HepG2 (cell line): ENCODE measurements at regions not wholly inside any gene's neighbourhood (a gene's known extent, or its start where the extent isn't known, plus 50 kb on each side); places are given as distances from the start of the nearest gene placed in this dataset.

ENCODE experiments used
- ATAC-seq: fragments of 200-7000 bp; cut with Tn5 transposase; 3 replicates; pipeline ENCODE4 v1.9.1; 2020; ENCODE audit warnings: mild to moderate bottlenecking, moderate library complexity
- BruUV-seq: library from RNA; stranded (reverse); fragments of 400-500 nt; replicated peaks from 2 replicates; lab custom pipeline; 2021; lab: Mats Ljungman, UMichigan
- CTCF ChIA-PET: fragments of 300-600 bp; formaldehyde crosslinking; extraction: SDS; loops from one replicate; lab custom pipeline; 2021; ENCODE audit warnings: low total read pairs, inconsistent platforms, low intra/inter-chr PET ratio; lab: Yijun Ruan, JAX
- POLR2A ChIA-PET: fragments of 350-600 bp; sonication (Branson Sonifier 250); formaldehyde crosslinking; loops from one replicate; lab custom pipeline; 2020; ENCODE audit warnings: antibody characterized with exemption, inconsistent platforms; lab: Yijun Ruan, JAX
- DNase-seq: peaks from one replicate; pipeline ENCODE4 v3.0.0-alpha.2; 2015; ENCODE audit warnings: low spot score
- FAIRE-seq: peaks from 3 replicates; lab custom pipeline; 2011; peaks lifted over from hg19 to GRCh38; lab: Jason Lieb, UNC
- H2AFZ ChIP-seq: one replicate; pipeline ENCODE4 v1.6.1; 2011; ENCODE audit warnings: low read length, inconsistent platforms
- H3K27ac ChIP-seq: fragments of 300-600 bp; 3 replicates; pipeline ENCODE4 v1.8.0; 2011; ENCODE audit warnings: mixed run types, mild to moderate bottlenecking, mixed read lengths, low read length, inconsistent platforms; ENCODE audit not compliant: insufficient read depth; ENCODE audit errors: extremely low read length
- H3K27me3 ChIP-seq, 2 experiments: fragments of 200-600 bp in 1 of 2; 2 replicates in 1 of 2; 3 replicates in 1 of 2; pipeline versions ENCODE4 v1.6.0 to v1.8.0; 2011; ENCODE audit warnings: low read length in 2 of 2, mild to moderate bottlenecking in 2 of 2, moderate library complexity in 2 of 2, inconsistent platforms in 1 of 2; ENCODE audit not compliant: insufficient read depth in 2 of 2, control insufficient read depth in 1 of 2
- H3K36me3 ChIP-seq, 2 experiments: fragments of 200-600 bp in 1 of 2; replicated peaks in 1 of 2; 2 replicates in 1 of 2; 3 replicates in 1 of 2; pipeline versions ENCODE4 v1.5.1 to v1.8.0; 2011; ENCODE audit warnings: low read length in 2 of 2, inconsistent platforms in 1 of 2; ENCODE audit not compliant: insufficient read depth in 2 of 2, control insufficient read depth in 1 of 2
- H3K4me1 ChIP-seq: 2 replicates; pipeline ENCODE4 v1.5.1; 2012; ENCODE audit warnings: low read length, inconsistent platforms; ENCODE audit not compliant: insufficient read depth
- H3K4me2 ChIP-seq: 2 replicates; pipeline ENCODE4 v1.6.0; 2011; ENCODE audit warnings: low read depth, low read length, inconsistent platforms
- H3K4me3 ChIP-seq, 3 experiments: fragments of 200-600 bp in 1 of 3; sonication (generic), shearing (Covaris generic) in 1 of 3; replicated peaks in 1 of 3; 2 replicates each; pipeline ENCODE4 v1.5.1; 2011 to 2016; ENCODE audit warnings: low read length in 3 of 3, inconsistent platforms in 2 of 3, low read depth in 2 of 3, mild to moderate bottlenecking in 2 of 3, control low read depth in 1 of 3, mixed read lengths in 1 of 3; ENCODE audit not compliant: insufficient read depth in 1 of 3
- H3K79me2 ChIP-seq: one replicate; pipeline ENCODE4 v1.6.1; 2011; ENCODE audit warnings: low read length, inconsistent platforms; ENCODE audit not compliant: insufficient read depth
- H3K9ac ChIP-seq: 2 replicates; pipeline ENCODE4 v1.6.0; 2011; ENCODE audit warnings: mild to moderate bottlenecking, low read depth, low read length, inconsistent platforms; ENCODE audit not compliant: insufficient read depth
- H3K9me3 ChIP-seq: 2 replicates; pipeline ENCODE4 v1.5.1; 2012; ENCODE audit warnings: mild to moderate bottlenecking, low read length
- H4K20me1 ChIP-seq: 2 replicates; pipeline ENCODE4 v1.6.0; 2011; ENCODE audit warnings: inconsistent platforms, mild to moderate bottlenecking, low read length, moderate library complexity; ENCODE audit not compliant: insufficient read depth
- MED1 ChIP-seq: sonication (generic); formaldehyde crosslinking; IDR thresholded peaks from 2 replicates; pipeline ENCODE4 v1.4.0; 2020; ENCODE audit warnings: missing genetic modification reagents
- U2AF2 ChIP-seq: fragments of 200-400 bp; formaldehyde crosslinking; IDR thresholded peaks from 2 replicates; pipeline ENCODE4 v1.6.1; 2017; ENCODE audit warnings: low read depth, mild to moderate bottlenecking, low read length
- ZFP36L1 ChIP-seq: sonication (generic); formaldehyde crosslinking; IDR thresholded peaks from 2 replicates; pipeline ENCODE4 v1.8.0; 2022; ENCODE audit warnings: mild to moderate bottlenecking, missing genetic modification reagents, moderate library complexity
- ZNF564 ChIP-seq: sonication (generic); formaldehyde crosslinking; IDR thresholded peaks from 2 replicates; pipeline ENCODE4 v1.8.1; 2023; ENCODE audit warnings: mild to moderate bottlenecking, missing genetic modification reagents
- WGBS: methylation state at CpG from one replicate; pipeline ENCODE4 v1.1.6; 2017; ENCODE audit warnings: low lambda C conversion rate; 5-methylcytosine and 5-hydroxymethylcytosine counted together
- in situ Hi-C: cut with HindIII; loops from 2 replicates; pipeline ENCODE4 v1.10.0; 2017; ENCODE audit warnings: low pct_unique_long_range_greater_than_20kb; ENCODE audit not compliant: extremely low pct_ligation_motif_present
- intact Hi-C: fragments of 100-400 bp; cut with micrococcal nuclease; formaldehyde crosslinking; loops from one replicate; pipeline ENCODE4 v1.10.0; 2022; ENCODE audit not compliant: unreplicated experiment
- TF ChIP-seq, protein P1 (sequence below), 2 experiments: sonication (generic) in 1 of 2; formaldehyde crosslinking in 1 of 2; IDR thresholded peaks; 2 replicates each; pipeline versions ENCODE4 v1.4.0 to v1.6.1; 2018 to 2020; ENCODE audit warnings: missing genetic modification reagents in 2 of 2, borderline replicate concordance in 1 of 2, low read depth in 1 of 2, mild to moderate bottlenecking in 1 of 2, missing biosample characterization in 1 of 2
- TF ChIP-seq, protein P2 (sequence below): sonication (generic); formaldehyde crosslinking; IDR thresholded peaks from 2 replicates; pipeline ENCODE4 v1.4.0; 2020; ENCODE audit warnings: missing genetic modification reagents, borderline replicate concordance

DNA sequence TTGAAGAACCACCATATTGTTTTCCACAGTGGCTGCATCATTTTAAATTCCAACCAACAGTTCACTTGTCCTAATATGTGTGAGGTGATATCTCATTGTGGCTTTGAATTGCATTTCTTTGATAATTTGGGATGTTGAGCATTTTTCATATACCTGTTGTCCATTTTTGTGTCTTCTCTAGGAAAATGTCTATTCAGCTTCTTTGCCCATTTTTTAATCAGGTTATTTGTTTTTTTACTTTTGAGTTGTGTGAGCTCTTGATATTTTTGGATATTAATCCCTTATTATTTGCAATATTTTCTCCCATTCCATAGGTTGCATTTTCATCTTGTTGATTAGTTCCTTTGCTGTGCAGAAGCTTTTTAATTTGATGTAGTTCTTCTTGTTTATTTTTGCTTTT is 95.1 kb upstream of the CCDC71L start:
- Histone ChIP-seq H3K79me2 (no peaks in the 10 kb centered on the region), H3K36me3 (no peaks in the 10 kb centered on the region), H3K9ac (no peak overlapping the region), H3K4me1 (no peaks in the 10 kb centered on the region), H3K4me3 (no peak overlapping the region), H4K20me1 (no peaks in the 10 kb centered on the region), H2AFZ (no peak overlapping the region), H3K27me3 (no peaks in the 10 kb centered on the region), H3K4me2 (no peak overlapping the region), H3K27ac (no peak overlapping the region), H3K9me3 (no peaks in the 10 kb centered on the region)
- in situ Hi-C loops: no loop called here
- ChIA-PET POLR2A (no interaction called here), CTCF (no interaction called here)
- BruUV-seq: no TSS peak
- intact Hi-C loops: no loop called here
- ATAC-seq (no peak), FAIRE-seq (no peak), DNase-seq (no peak)
- no peak for TF ChIP-seq U2AF2
- TF ChIP-seq ZFP36L1: no peak
- no peak for TF ChIP-seq MED1 (CRISPR knock-in tag)
- TF ChIP-seq, protein P1, sequence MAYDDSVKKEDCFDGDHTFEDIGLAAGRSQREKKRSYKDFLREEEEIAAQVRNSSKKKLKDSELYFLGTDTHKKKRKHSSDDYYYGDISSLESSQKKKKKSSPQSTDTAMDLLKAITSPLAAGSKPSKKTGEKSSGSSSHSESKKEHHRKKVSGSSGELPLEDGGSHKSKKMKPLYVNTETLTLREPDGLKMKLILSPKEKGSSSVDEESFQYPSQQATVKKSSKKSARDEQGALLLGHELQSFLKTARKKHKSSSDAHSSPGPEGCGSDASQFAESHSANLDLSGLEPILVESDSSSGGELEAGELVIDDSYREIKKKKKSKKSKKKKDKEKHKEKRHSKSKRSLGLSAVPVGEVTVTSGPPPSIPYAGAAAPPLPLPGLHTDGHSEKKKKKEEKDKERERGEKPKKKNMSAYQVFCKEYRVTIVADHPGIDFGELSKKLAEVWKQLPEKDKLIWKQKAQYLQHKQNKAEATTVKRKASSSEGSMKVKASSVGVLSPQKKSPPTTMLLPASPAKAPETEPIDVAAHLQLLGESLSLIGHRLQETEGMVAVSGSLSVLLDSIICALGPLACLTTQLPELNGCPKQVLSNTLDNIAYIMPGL (CRISPR knock-in tag; IDR thresholded peaks at IDR 0.05; ENCODE audit: borderline replicate concordance in 1 of 2, low read depth in 1 of 2): no peak
- TF ChIP-seq, protein P2, sequence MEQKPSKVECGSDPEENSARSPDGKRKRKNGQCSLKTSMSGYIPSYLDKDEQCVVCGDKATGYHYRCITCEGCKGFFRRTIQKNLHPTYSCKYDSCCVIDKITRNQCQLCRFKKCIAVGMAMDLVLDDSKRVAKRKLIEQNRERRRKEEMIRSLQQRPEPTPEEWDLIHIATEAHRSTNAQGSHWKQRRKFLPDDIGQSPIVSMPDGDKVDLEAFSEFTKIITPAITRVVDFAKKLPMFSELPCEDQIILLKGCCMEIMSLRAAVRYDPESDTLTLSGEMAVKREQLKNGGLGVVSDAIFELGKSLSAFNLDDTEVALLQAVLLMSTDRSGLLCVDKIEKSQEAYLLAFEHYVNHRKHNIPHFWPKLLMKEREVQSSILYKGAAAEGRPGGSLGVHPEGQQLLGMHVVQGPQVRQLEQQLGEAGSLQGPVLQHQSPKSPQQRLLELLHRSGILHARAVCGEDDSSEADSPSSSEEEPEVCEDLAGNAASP: no peak

DNA sequence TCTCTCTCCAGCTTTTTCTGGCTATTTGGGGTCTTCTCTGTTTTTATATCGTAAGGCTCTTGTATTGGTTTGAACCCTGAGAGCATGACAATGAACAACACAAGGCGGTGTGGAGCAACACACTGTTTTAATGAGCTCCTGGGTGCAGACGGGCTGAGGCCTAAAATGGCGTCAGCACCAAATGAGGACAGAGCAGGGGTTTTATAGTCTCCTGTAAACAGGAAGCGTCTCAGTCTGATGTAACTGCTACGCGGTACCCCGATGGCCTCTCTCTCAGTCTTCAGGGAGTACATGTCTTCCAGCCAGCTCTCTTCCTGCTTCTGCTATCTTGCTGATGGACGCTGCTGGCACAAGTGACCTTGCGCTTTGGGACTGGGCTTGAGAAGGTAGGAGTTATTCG is 95.9 kb upstream of the CCDC71L start:
- no peak overlapping the region for H2AFZ ChIP-seq
- ChIA-PET CTCF (no interaction called here), POLR2A (no interaction called here)
- 39% methylated on average over 11 of the region's 11 CpGs for WGBS
- in situ Hi-C loops: no loop called here
- H3K36me3 ChIP-seq: no peaks in the 10 kb centered on the region
- no peak for TF ChIP-seq ZNF564
- no peaks in the 10 kb centered on the region for H3K27me3 ChIP-seq
- no peaks in the 10 kb centered on the region for H4K20me1 ChIP-seq
- intact Hi-C loops: no loop called here
- no peak overlapping the region for H3K4me3 ChIP-seq
- H3K27ac ChIP-seq: no peak overlapping the region
- H3K9ac ChIP-seq: no peak overlapping the region
- H3K79me2 ChIP-seq: no peaks in the 10 kb centered on the region
- H3K4me1 ChIP-seq: no peaks in the 10 kb centered on the region
- H3K9me3 ChIP-seq: no peaks in the 10 kb centered on the region
- no peak overlapping the region for H3K4me2 ChIP-seq
- ATAC-seq: no peak
- BruUV-seq: no TSS peak
- no peak for DNase-seq
- no peak for FAIRE-seq
